Activated CD8-positive, alpha-beta memory T cell treated with anti-CD3 and anti-CD28 coated beads for 4 hours (primary cell): ENCODE measurements at regions not wholly inside any gene's neighbourhood (a gene's known extent, or its start where the extent isn't known, plus 50 kb on each side); places are given as distances from the start of the nearest gene placed in this dataset.

Source experiments
- DNase-seq, 2 donors: peaks; one replicate each; pipeline ENCODE4 v3.0.0-alpha.2; 2020; ENCODE audit warnings: low read depth in 2 of 2

DNA sequence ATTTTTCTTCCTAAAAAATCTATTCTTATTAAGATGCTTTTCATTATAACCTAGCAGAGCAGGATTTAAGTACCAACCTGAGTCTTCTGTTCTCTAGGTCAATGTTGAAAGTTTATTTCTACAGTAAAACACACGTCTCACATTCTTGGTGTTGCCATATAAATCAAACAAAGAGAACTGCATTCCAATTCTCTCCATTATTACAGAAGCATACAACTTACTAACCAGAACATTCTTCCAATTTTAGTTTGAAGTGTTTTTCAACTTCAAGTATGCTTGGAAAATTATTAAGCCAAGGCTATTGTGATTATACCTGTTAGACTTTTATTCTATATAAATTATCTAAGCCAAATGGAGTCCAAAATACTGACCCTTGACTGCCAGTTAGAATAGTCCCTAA lies 110.4 kb upstream of the PMFBP1 start:
- no peak for DNase-seq

DNA sequence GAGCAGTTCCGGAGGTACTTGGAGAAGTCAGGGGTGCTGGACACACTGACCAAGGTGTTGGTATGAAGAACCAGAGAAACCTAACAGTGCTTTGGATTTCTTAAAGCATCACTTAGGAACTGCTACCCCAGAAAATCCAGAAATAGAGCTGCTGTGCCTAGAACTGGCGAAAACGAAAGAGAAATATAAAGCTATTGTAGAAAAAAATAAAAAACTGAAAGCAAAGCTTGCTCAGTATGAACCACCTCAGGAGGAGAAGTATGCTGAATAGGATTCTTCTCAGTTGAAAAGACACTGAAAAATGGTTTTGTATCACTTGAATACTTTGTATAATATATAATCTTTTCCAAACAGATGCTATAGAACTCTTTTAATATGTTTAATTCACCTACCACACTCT lies 106.3 kb upstream of the PMFBP1 start:
- DNase-seq: no peak

DNA sequence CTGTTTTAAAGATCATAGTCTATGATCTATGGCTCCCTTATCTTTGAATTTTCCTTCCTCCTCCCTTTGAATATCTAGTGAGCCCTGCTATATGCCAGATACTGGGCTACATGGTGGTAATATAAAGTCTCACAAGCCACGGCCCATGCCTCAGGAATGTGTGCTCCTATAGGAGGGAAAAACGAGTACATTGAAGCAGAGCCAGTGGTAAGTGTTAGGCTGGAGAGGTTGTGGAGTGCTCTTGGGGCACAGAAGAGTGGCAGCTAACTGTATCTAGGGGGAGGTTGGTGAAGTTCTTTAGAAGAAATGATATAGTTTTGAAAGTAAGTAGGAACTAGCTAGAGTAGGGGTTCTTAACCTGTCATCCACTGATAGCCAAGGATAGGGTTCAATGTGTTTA lies 105.8 kb upstream of the PMFBP1 start:
- no peak for DNase-seq

- no peak for DNase-seq
These were observed 99.8 kb upstream of the PMFBP1 start for GRCh38 chr16:72271699-72272240.

DNA sequence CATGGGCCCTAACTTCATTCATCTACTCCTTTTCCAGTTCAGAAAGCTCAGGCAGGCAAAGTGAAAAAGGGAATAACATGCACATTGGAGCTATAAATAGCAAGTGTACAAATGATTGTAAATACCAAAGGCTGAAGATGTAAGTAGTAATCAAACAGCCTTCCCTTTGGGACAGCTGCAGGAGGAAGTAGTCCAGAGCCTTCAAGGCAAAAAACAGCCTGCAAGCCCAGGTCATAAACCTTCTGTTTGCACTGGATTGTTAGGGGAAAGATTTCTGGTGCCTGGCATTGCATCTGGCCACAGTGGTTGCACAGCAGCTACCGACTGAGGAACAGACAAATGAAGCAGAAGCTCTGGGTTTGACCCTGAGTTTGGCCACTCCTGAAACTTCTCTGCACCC lies 98.6 kb upstream of the PMFBP1 start:
- DNase-seq: no peak

GRCh38 chr16:72266836-72267235 lies 94.9 kb upstream of the PMFBP1 start:
- DNase-seq: no peak

- no peak for DNase-seq
These were observed 92.8 kb upstream of the PMFBP1 start for GRCh38 chr16:72264771-72265170.

DNA sequence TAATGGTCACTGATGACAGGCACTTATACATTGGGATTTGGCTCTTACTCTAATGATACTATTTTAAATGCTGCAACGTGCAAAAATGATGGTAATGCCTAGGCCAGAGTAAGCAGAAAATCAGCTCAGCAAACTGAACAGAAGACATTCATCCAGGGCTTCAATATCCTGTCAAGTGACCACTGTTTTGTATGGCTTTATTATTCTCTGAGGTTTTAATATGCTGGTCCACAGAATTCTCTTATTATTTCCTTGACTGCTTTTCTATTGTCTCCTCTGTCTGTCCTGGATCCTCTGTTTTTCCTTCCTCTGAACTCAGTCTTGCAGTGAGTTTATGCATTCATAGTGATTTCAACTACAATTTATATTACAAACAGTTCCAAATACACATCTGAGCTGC lies 90.8 kb upstream of the PMFBP1 start:
- DNase-seq: no peak

DNA sequence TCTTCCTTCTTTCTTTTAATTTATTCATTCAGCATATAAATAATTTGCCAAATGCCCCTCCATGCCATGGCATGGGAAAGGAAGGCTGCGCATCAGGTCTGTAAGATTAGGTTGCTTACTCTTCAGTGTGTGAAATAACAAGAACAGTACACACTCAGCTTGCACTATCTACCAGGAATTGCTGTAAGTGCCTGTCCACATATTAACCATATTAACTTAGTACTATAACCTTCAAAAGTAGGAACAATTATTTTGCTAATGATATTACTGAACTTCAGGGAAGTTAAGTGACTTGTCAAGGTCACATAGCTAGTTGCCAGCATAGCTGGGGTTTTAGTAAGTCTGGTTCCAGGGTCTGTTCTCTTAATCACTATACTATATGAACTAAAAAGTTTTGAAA lies 89.2 kb upstream of the PMFBP1 start:
- DNase-seq: no peak

- DNase-seq: no peak
These were observed 84.6 kb upstream of the PMFBP1 start for GRCh38 chr16:72256398-72257066.

DNA sequence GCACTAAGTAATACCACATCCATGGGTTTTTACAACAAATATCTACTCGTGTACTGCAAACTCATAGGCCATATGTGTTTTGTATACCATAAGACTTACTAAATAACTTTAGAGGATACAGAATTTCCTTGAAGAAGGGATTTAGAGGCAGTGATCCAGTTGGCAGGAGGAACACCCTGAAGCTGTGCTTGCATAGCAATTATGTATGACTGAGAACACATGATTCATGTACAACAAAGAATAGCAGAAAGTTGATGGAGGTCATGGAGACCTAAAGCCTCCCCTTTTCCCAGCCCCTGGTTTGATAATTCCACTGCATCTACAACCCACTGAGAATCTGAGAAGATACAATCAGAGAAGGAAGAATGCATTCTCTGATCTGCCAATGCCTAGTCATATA lies 83.8 kb upstream of the PMFBP1 start:
- DNase-seq: no peak

GRCh38 chr16:72247821-72248253 lies 75.9 kb upstream of the PMFBP1 start:
- no peak for DNase-seq

DNA sequence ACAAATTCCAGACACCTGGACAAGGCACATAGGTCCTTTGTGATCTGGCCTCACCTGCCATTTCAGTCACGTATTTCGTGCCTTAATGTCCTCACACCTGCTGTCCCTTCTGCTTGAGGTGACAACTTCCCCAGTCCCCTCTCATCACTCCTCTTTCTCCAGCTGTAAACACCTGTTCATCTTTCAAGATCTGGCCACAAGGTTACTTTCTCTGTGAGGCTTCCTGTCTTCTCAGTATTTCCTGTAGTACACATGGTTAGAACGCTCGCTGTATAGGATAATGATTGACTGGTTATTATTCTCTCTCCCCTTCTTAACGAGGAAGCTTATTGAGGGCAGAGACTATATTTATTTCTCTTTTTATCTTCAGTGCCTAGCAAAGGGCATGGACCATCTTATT lies 74.5 kb upstream of the PMFBP1 start:
- DNase-seq: no peak

DNA sequence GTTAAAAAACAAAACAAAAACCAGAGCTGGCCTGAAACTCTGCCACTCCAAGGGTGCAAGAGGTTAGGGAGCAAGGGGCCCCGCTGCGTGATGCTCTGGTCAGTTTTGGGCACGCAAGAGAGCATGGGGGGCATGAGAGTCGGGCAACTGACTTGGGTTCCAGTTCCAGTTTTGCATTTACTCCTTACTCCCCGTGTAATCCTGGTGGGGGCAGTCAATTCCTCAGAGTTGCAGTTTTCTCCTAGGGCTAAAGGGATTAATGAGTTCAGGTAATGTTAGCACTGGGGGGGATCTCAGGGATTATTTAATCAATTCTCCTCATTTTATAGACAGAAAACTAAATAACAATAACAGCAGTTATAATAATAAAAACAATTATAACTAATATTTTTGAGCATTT lies 72.9 kb upstream of the PMFBP1 start:
- no peak for DNase-seq

- DNase-seq: no peak
These were observed 71.7 kb upstream of the PMFBP1 start for GRCh38 chr16:72243621-72244020.

GRCh38 chr16:72242757-72243156 lies 70.8 kb upstream of the PMFBP1 start:
- DNase-seq: no peak

DNA sequence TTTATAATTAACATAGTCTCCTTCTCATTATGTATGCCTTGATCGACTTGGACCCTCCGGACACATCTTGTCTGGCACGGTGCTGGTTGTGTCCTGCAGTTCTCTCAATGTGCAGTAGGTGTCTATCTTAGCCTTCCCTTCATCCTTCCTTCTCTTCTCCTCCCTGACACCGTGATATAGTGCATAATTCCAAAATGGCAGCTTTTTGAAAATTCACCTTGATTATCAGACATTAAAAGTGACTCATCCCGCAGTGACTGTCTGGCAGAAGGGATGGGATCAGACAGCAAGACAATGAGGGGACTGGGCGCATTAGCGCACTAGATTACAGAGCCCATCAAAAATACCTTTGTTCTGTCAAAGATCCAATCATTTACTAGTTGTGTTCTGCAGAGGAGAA lies 70.0 kb upstream of the PMFBP1 start:
- no peak for DNase-seq

GRCh38 chr16:72241008-72241407 lies 69.1 kb upstream of the PMFBP1 start:
- DNase-seq: no peak

DNA sequence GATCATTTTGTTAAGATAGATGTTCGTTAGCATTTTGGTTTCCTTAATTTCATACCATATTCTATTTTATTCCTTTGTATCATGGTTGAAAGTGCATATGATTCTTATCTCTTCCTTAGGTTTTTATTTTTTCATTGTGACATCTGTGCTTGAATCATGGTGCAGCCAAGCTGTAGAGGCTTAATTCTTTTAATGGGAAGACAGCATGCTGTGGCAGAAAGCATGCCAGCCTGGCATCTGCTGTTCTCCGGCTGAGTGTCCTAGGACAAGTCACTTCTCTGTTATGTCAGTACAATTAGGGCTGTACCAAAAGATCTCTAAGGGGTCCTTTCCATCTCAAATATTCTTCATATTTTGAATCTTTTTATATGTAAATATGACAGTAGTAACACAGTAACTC lies 68.5 kb upstream of the PMFBP1 start:
- DNase-seq: no peak

DNA sequence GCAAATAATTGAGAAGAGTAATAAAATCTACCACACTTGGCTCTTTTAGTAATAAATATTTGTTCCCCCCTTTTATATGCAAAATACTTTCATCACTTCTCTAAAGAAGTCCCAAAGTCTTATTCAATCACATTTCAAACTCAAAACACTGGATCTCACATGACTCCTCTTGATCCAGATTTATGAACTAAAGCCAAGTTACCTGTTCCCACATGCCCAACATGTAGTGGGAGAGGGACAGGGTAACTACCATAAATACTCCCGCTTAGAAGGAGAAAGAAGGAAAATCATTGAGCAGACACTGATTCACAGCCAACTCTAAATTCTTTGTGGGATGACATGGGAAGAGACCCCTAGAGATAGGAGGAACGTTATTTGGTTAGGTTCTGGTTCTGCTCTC lies 64.9 kb upstream of the PMFBP1 start:
- DNase-seq: no peak

DNA sequence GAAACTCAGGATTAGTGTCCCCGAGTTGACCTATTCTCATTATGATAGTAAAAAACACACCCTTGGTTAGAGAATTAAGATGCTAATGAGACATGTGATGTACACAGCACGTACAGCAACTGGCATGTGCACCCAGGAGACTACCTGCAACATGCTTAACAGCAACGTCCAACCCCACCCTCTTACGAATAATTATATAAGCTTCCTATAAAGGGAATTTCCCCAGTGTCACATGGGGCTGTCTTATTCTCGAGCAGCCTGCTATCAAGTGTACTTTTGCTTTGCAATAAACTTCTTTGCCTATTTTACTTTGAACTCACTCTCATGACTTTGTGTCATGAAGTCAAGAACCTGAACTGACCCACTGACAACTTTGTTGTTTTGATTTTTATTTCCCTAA lies 62.4 kb upstream of the PMFBP1 start:
- DNase-seq: no peak

DNA sequence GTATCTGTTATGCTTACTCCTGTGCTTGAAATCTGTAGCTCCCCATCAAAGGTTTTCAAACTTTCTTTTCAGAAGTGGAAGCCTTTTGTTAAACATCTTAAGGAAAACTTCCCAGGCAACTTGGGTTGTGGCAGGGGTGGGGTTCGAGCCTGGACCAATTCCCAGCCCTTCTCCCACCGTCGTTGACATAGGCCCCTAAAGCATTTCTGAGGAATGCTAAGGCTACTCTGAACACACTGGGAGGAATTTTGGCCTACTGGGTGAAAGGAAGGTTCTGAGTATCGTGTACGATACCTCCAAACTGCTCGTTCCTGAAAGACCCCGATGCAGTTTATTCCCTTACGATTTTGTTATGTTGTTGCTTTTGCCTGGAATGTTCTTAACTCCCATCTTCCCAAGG lies 56.1 kb upstream of the PMFBP1 start:
- DNase-seq: no peak

DNA sequence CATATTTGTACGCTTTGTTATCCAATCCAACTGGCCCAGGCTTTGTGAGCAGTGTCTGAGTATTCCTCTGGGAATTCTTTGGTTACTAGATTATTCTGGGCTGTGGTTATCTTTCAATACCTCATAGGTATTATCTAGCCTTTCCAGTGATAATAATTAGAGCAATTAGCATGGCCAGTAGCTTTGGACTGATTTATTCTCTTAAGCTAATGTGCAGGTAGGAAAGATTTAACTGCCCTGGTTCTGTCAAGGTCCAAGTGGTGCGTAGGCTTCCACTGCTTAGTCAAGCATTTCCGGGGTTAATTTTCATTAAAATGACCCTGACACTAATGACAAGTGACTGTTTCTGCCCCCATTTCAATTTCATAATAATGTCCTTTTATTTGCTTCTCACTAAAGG lies 54.2 kb upstream of the PMFBP1 start:
- DNase-seq: no peak

- no peak for DNase-seq
These were observed 52.4 kb upstream of the PMFBP1 start for GRCh38 chr16:72224260-72224768.
